MCF 10A (cell line): ENCODE measurements at regions not wholly inside any gene's neighbourhood (a gene's known extent, or its start where the extent isn't known, plus 50 kb on each side); places are given as distances from the start of the nearest gene placed in this dataset.

Source experiments
- BruUV-seq: library from RNA; stranded (reverse); fragments of 400-500 nt; replicated peaks from 2 replicates; lab custom pipeline; 2021; lab: Mats Ljungman, UMichigan
- CTCF ChIA-PET: fragments of 300-600 bp; sonication (Branson Sonifier 250); formaldehyde crosslinking; extraction: SDS; loops from one replicate; lab custom pipeline; 2021; ENCODE audit warnings: antibody characterized with exemption, inconsistent platforms; lab: Yijun Ruan, JAX
- POLR2A ChIA-PET: fragments of 300-600, 350-650 bp; sonication (Branson Sonifier 250); formaldehyde crosslinking; extraction: SDS; loops from one replicate; lab custom pipeline; 2020; ENCODE audit warnings: antibody characterized with exemption, inconsistent platforms; lab: Yijun Ruan, JAX
- DNase-seq: peaks from one replicate; pipeline ENCODE4 v3.0.0-alpha.2; 2018; ENCODE audit not compliant: unreplicated experiment
- H3K27ac Mint-ChIP-seq: one replicate; pipeline ENCODE4 v1.8.0; 2022; ENCODE audit warnings: mild to moderate bottlenecking, low read depth, mixed read lengths; ENCODE audit not compliant: unreplicated experiment
- H3K27me3 Mint-ChIP-seq: one replicate; pipeline ENCODE4 v1.8.0; 2022; ENCODE audit warnings: mixed read lengths; ENCODE audit not compliant: insufficient read depth, unreplicated experiment
- H3K36me3 Mint-ChIP-seq: one replicate; pipeline ENCODE4 v1.8.0; 2022; ENCODE audit warnings: mild to moderate bottlenecking, moderate library complexity, mixed read lengths; ENCODE audit not compliant: insufficient read depth, unreplicated experiment
- H3K4me1 Mint-ChIP-seq: one replicate; pipeline ENCODE4 v1.8.0; 2022; ENCODE audit warnings: mixed read lengths; ENCODE audit not compliant: insufficient read depth, unreplicated experiment
- H3K4me3 Mint-ChIP-seq: one replicate; pipeline ENCODE4 v1.8.0; 2022; ENCODE audit warnings: mild to moderate bottlenecking, moderate library complexity, mixed read lengths; ENCODE audit not compliant: unreplicated experiment
- H3K9me3 Mint-ChIP-seq: one replicate; pipeline ENCODE4 v1.8.0; 2022; ENCODE audit warnings: mixed read lengths; ENCODE audit not compliant: unreplicated experiment
- CTCF ChIP-seq: fragments of 200-600 bp; IDR thresholded peaks from one replicate; pipeline ENCODE4 v1.8.0; 2022; ENCODE audit warnings: antibody characterized with exemption, mild to moderate bottlenecking; ENCODE audit not compliant: unreplicated experiment
- intact Hi-C: fragments of 100-400 bp; cut with micrococcal nuclease; formaldehyde crosslinking; loops from 2 replicates; pipeline ENCODE4 v1.14.1; 2022

GRCh38 chr12:41697161-41697560, 447.5 kb downstream of the GXYLT1 start:
- Mint-ChIP-seq H3K9me3 (no peaks in the 10 kb centered on the region), H3K36me3 (no peaks in the 10 kb centered on the region), H3K4me1 (no peaks in the 10 kb centered on the region), H3K27ac (no peak overlapping the region), H3K4me3 (no peak overlapping the region), H3K27me3 (peaks cover 37% of the 10 kb centered on the region)
- ChIA-PET POLR2A (interaction anchor here (0.7 kb wide), 1 partner anchor 9 kb away, joined by 3 read pairs; no protein-coding TSS in a partner anchor), CTCF (no interaction called here)
- intact Hi-C loops = no loop called here
- no peak for TF ChIP-seq CTCF
- DNase-seq = no peak
- no TSS peak for BruUV-seq

GRCh38 chr12:41684997-41685396, 459.7 kb downstream of the GXYLT1 start:
- CTCF ChIA-PET = interaction anchor here (0.7 kb wide), 1 partner anchor 396 kb away, joined by 3 read pairs; no protein-coding TSS in a partner anchor
- H3K36me3 Mint-ChIP-seq = no peaks in the 10 kb centered on the region
- intact Hi-C loops = loop anchor here (10.0 kb wide), 1 partner anchor 340 kb away; no protein-coding TSS in a partner anchor
- peaks cover 6% of the 10 kb centered on the region for H3K27me3 Mint-ChIP-seq
- no peak for TF ChIP-seq CTCF
- POLR2A ChIA-PET = no interaction called here
- BruUV-seq = no TSS peak
- H3K27ac Mint-ChIP-seq = no peak overlapping the region
- no peak overlapping the region for H3K4me3 Mint-ChIP-seq
- DNase-seq = no peak
- peaks cover 8% of the 10 kb centered on the region for H3K9me3 Mint-ChIP-seq
- no peaks in the 10 kb centered on the region for H3K4me1 Mint-ChIP-seq

- intact Hi-C loops = loop anchor here (10.0 kb wide), 1 partner anchor 341 kb away; no protein-coding TSS in a partner anchor
- BruUV-seq = no TSS peak
- Mint-ChIP-seq H3K27me3 (no peaks in the 10 kb centered on the region), H3K4me1 (no peaks in the 10 kb centered on the region), H3K27ac (no peak overlapping the region), H3K4me3 (no peak overlapping the region), H3K9me3 (peaks cover 8% of the 10 kb centered on the region), H3K36me3 (no peaks in the 10 kb centered on the region)
- CTCF ChIA-PET = no interaction called here
- POLR2A ChIA-PET = no interaction called here
- TF ChIP-seq CTCF = no peak
- no peak for DNase-seq
Measured at GRCh38 chr12:41683513-41684240, 461.0 kb downstream of the GXYLT1 start.

- DNase-seq = no peak
- ChIA-PET CTCF (interaction anchor here (0.6 kb wide), 1 partner anchor 10 kb away, joined by 3 read pairs; no protein-coding TSS in a partner anchor), POLR2A (no interaction called here)
- Mint-ChIP-seq H3K4me3 (no peak overlapping the region), H3K27me3 (no peaks in the 10 kb centered on the region), H3K9me3 (peaks cover 8% of the 10 kb centered on the region), H3K27ac (no peak overlapping the region), H3K4me1 (no peaks in the 10 kb centered on the region), H3K36me3 (no peaks in the 10 kb centered on the region)
- no TSS peak for BruUV-seq
- intact Hi-C loops = loop anchor here (10.0 kb wide), 1 partner anchor 342 kb away; no protein-coding TSS in a partner anchor
- TF ChIP-seq CTCF = no peak
Measured at GRCh38 chr12:41683023-41683422, 461.7 kb downstream of the GXYLT1 start.
